Type B pancreatic cell (in vitro differentiated cells): ENCODE measurements at regions not wholly inside any gene's neighbourhood (a gene's known extent, or its start where the extent isn't known, plus 50 kb on each side); places are given as distances from the start of the nearest gene placed in this dataset.

Experiments used
- DNase-seq: peaks from one replicate; pipeline ENCODE4 v3.0.0; 2021; ENCODE audit warnings: mixed read lengths; ENCODE audit not compliant: unreplicated experiment; ENCODE audit errors: extremely low spot score
- H3K27ac Mint-ChIP-seq: 2 replicates; pipeline ENCODE4 v1.8.0; 2021; ENCODE audit warnings: mild to moderate bottlenecking, mixed read lengths
- H3K27me3 Mint-ChIP-seq: 2 replicates; pipeline ENCODE4 v1.8.0; 2021; ENCODE audit warnings: mixed read lengths
- H3K36me3 Mint-ChIP-seq: 2 replicates; pipeline ENCODE4 v1.8.0; 2021; ENCODE audit warnings: mixed read lengths
- H3K4me1 Mint-ChIP-seq: one replicate; pipeline ENCODE4 v1.8.0; 2021; ENCODE audit warnings: mixed read lengths; ENCODE audit not compliant: unreplicated experiment
- H3K4me3 Mint-ChIP-seq: 2 replicates; pipeline ENCODE4 v1.8.0; 2021; ENCODE audit warnings: mild to moderate bottlenecking, mixed read lengths
- H3K9me3 Mint-ChIP-seq: 2 replicates; pipeline ENCODE4 v1.8.0; 2021; ENCODE audit warnings: mixed read lengths
- TF ChIP-seq, protein P1 (sequence below): fragments of 200-600 bp; sonication (generic); conservative IDR thresholded peaks from 2 replicates; pipeline ENCODE4 v1.5.0; 2021; ENCODE audit warnings: antibody characterized with exemption, mild to moderate bottlenecking

GRCh38 chr10:7467031-7467667 lies 56.3 kb upstream of the SFMBT2 start:
- Mint-ChIP-seq H3K27me3 (peaks cover 37% of the 10 kb centered on the region), H3K9me3 (peaks cover 5% of the 10 kb centered on the region), H3K36me3 (no peaks in the 10 kb centered on the region), H3K27ac (no peak overlapping the region), H3K4me3 (no peak overlapping the region), H3K4me1 (no peaks in the 10 kb centered on the region)
- TF ChIP-seq, protein P1, sequence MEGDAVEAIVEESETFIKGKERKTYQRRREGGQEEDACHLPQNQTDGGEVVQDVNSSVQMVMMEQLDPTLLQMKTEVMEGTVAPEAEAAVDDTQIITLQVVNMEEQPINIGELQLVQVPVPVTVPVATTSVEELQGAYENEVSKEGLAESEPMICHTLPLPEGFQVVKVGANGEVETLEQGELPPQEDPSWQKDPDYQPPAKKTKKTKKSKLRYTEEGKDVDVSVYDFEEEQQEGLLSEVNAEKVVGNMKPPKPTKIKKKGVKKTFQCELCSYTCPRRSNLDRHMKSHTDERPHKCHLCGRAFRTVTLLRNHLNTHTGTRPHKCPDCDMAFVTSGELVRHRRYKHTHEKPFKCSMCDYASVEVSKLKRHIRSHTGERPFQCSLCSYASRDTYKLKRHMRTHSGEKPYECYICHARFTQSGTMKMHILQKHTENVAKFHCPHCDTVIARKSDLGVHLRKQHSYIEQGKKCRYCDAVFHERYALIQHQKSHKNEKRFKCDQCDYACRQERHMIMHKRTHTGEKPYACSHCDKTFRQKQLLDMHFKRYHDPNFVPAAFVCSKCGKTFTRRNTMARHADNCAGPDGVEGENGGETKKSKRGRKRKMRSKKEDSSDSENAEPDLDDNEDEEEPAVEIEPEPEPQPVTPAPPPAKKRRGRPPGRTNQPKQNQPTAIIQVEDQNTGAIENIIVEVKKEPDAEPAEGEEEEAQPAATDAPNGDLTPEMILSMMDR: no peak
- DNase-seq: no peak

GRCh38 chr10:7464691-7465090 lies 53.9 kb upstream of the SFMBT2 start:
- no peak for DNase-seq
- TF ChIP-seq, protein P1: no peak
- Mint-ChIP-seq H3K27ac (no peak overlapping the region), H3K4me1 (no peaks in the 10 kb centered on the region), H3K4me3 (no peak overlapping the region), H3K27me3 (peaks cover 24% of the 10 kb centered on the region), H3K36me3 (no peaks in the 10 kb centered on the region), H3K9me3 (peaks cover 5% of the 10 kb centered on the region)
